Neutrophil (primary cell): ENCODE measurements at regions not wholly inside any gene's neighbourhood (a gene's known extent, or its start where the extent isn't known, plus 50 kb on each side); places are given as distances from the start of the nearest gene placed in this dataset.

Source experiments
- H3K27ac ChIP-seq: fragments of 200-600 bp; sonication (generic); 2 replicates; pipeline ENCODE4 v1.5.1; 2016; ENCODE audit warnings: mild to moderate bottlenecking, moderate library complexity
- H3K27me3 ChIP-seq: fragments of 200-600 bp; sonication (generic); 2 replicates; pipeline ENCODE4 v1.6.0; 2016; ENCODE audit warnings: mild to moderate bottlenecking
- H3K36me3 ChIP-seq: fragments of 200-600 bp; sonication (generic); 2 replicates; pipeline ENCODE4 v1.5.1; 2017
- H3K4me1 ChIP-seq, 2 experiments: fragments of 200-600 bp in 1 of 2; sonication (generic) in 1 of 2; 1 replicate in 1 of 2; 2 replicates in 1 of 2; pipeline versions ENCODE4 v1.5.1 to v1.6.1; 2013 to 2016; ENCODE audit warnings: low read depth in 1 of 2, low read length in 1 of 2, mild to moderate bottlenecking in 1 of 2, moderate library complexity in 1 of 2; ENCODE audit not compliant: control insufficient read depth in 1 of 2, insufficient read depth in 1 of 2
- H3K4me3 ChIP-seq, 2 experiments: fragments of 200-600 bp in 1 of 2; sonication (generic) in 1 of 2; 1 replicate in 1 of 2; 2 replicates in 1 of 2; pipeline ENCODE4 v1.5.1; 2013 to 2016; ENCODE audit warnings: low read depth in 1 of 2, low read length in 1 of 2, mild to moderate bottlenecking in 1 of 2, moderate library complexity in 1 of 2
- H3K9me3 ChIP-seq: fragments of 200-600 bp; sonication (generic); 2 replicates; pipeline ENCODE4 v1.5.1; 2016
- TF ChIP-seq, protein P1 (sequence below): fragments of 200-600 bp; sonication (generic); IDR thresholded peaks from 2 replicates; pipeline ENCODE4 v1.5.1; 2016; ENCODE audit warnings: antibody characterized with exemption

DNA sequence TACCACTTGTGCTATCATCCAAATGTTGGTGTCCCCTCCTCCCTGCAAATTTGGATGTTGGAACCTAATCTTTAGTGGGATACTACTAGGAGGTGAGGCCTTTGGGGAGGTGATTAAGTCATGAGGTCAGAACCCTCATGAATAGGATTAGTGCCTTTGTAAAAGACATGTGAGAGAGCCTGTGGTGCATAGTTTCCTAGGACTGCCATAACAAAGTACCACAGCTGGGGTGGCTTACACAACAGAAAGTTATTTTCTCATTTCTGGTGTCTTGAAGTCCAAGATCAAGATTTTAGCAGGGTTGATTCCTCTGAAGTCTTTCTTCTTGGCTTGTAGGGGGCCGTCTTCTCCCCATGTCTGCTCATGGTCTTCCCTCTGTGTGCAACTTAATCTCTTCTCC, 562.6 kb upstream of the ARGLU1 start:
- H3K36me3 ChIP-seq, result no peaks in the 10 kb centered on the region
- H3K27ac ChIP-seq, result no peak overlapping the region
- H3K9me3 ChIP-seq, result no peaks in the 10 kb centered on the region
- H3K4me1 ChIP-seq, result peaks cover 0 to 8% of the 10 kb centered on the region in 2 experiments
- no peaks in the 10 kb centered on the region for H3K27me3 ChIP-seq
- no peak overlapping the region for H3K4me3 ChIP-seq
- TF ChIP-seq, protein P1, sequence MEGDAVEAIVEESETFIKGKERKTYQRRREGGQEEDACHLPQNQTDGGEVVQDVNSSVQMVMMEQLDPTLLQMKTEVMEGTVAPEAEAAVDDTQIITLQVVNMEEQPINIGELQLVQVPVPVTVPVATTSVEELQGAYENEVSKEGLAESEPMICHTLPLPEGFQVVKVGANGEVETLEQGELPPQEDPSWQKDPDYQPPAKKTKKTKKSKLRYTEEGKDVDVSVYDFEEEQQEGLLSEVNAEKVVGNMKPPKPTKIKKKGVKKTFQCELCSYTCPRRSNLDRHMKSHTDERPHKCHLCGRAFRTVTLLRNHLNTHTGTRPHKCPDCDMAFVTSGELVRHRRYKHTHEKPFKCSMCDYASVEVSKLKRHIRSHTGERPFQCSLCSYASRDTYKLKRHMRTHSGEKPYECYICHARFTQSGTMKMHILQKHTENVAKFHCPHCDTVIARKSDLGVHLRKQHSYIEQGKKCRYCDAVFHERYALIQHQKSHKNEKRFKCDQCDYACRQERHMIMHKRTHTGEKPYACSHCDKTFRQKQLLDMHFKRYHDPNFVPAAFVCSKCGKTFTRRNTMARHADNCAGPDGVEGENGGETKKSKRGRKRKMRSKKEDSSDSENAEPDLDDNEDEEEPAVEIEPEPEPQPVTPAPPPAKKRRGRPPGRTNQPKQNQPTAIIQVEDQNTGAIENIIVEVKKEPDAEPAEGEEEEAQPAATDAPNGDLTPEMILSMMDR, result no peak

DNA sequence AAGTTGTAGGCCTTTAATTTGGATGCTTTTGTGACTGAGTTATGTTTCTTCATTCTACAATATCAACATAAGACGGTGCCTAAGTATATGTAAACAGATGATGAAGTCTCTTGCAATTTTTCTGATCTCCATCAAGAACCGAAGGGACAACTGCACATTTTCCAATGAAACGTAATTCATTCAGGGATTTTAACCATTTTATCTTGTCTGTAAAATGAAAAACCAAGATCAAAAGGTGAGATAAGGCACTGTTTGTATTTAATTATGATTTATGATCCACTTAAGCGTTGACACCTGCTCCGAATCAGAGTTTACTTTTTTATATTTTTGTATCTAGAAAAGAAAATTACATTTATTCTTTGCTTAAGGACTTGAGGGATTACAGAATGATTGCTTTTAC, 556.8 kb upstream of the ARGLU1 start:
- Histone ChIP-seq H3K4me1 (peaks cover 0 to 8% of the 10 kb centered on the region in 2 experiments), H3K36me3 (no peaks in the 10 kb centered on the region), H3K9me3 (no peaks in the 10 kb centered on the region), H3K27me3 (no peaks in the 10 kb centered on the region), H3K4me3 (no peak overlapping the region), H3K27ac (no peak overlapping the region)
- TF ChIP-seq, protein P1, result no peak

DNA sequence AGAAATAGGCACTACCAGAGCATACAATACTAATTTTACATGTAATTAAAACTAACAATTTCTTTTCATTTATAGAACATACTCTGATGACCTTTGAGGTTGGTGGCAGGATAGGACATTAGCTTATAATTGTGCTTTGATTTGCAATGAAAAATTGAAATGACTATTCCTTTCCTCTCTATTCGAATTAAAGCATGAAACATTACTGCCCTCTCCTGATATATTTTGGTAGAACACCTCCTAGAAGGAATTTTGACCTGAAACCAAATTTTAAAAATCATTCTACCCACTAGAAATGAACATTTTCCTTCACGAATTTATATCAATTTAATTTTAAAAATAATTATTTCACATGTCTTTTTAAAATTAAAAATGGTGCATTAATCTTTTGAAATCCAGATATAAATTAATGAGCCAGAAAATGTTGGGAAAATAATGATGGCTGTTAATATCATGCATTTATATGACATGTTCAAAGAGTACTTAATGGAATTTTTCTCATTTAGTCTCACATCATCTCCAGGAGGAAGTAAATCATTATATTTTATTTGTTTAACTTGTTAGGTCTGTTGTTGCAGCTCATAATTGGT, 556.3 kb upstream of the ARGLU1 start:
- H3K4me3 ChIP-seq, result no peak overlapping the region
- no peak overlapping the region for H3K27ac ChIP-seq
- H3K4me1 ChIP-seq, result peaks cover 0 to 8% of the 10 kb centered on the region in 2 experiments
- no peaks in the 10 kb centered on the region for H3K9me3 ChIP-seq
- TF ChIP-seq, protein P1, result no peak
- H3K36me3 ChIP-seq, result no peaks in the 10 kb centered on the region
- no peaks in the 10 kb centered on the region for H3K27me3 ChIP-seq

DNA sequence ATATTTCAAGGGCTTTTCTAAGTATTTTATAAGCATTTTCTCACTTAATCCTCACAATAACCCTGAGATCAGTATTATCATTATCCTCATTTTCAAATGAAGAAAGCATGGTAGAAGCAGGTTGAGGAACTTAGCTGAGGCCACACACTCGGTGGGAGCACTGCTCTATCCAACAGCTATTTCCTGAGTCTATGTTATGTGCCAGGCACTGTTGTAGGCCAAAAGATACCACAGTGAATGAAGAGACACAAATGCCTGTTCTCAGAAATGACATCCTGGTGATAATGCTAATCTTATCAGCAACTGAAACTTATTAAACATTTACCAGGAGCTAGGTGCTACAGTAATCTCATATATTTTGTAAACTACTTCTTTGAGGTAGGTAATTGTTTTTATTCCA, 553.9 kb upstream of the ARGLU1 start:
- H3K36me3 ChIP-seq, result no peaks in the 10 kb centered on the region
- H3K4me1 ChIP-seq, result peaks cover 0 to 7% of the 10 kb centered on the region in 2 experiments
- no peaks in the 10 kb centered on the region for H3K27me3 ChIP-seq
- H3K4me3 ChIP-seq, result no peak overlapping the region
- H3K9me3 ChIP-seq, result no peaks in the 10 kb centered on the region
- TF ChIP-seq, protein P1, result no peak
- no peak overlapping the region for H3K27ac ChIP-seq

DNA sequence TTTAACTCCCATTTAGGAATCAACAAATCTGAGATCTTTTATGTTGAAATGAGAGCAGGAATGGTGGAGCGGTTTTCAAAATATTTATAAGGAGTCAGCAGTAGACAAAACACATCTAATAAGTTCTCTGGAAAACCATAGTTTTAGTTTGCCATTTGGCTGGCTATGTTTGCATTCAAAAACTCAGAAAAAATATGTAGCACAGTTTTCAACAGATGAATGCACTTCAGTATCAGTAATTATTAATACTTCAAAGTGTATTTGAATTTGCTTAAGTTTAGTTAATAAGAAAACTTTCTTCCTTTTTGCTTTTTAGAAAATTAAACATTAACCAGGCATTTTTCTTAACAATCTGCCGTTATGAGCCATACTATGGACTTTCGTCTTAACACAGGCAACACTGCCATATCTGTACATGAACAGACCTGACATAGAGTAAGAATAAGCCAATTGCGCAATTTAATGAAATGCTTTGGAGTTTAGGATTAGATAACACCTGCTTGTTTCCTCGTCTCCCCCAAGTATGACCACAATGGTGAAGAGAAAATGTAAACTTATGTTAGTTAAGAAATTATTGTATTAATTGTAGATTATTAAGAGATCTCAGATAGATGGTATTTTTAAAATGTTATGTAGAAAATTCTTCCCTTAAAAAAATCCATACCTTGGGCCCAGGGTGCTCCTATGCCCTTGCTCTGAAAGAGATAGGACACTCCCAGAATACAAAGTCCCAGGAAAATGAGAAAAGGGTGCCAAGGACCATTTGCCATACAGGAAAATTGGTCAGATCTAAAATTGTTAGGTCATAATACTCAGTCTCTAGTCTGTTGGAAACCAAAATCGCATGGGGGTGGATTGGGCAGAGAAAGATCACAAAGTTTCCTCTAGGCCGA, 552.3 kb upstream of the ARGLU1 start:
- Histone ChIP-seq H3K36me3 (no peaks in the 10 kb centered on the region), H3K9me3 (no peaks in the 10 kb centered on the region), H3K27ac (no peak overlapping the region), H3K4me3 (no peak overlapping the region), H3K27me3 (no peaks in the 10 kb centered on the region), H3K4me1 (no peaks in the 10 kb centered on the region)
- TF ChIP-seq, protein P1, result no peak
